Retinal pigment epithelial cell (primary cell): ENCODE measurements at regions not wholly inside any gene's neighbourhood (a gene's known extent, or its start where the extent isn't known, plus 50 kb on each side); places are given as distances from the start of the nearest gene placed in this dataset.

Source experiments
- DNase-seq: peaks from one replicate; pipeline ENCODE4 v3.0.0-alpha.2; 2010; ENCODE audit warnings: low read depth
- H3K4me3 ChIP-seq: 2 replicates; pipeline ENCODE4 v1.5.1; 2011; ENCODE audit warnings: mild to moderate bottlenecking, low read length, control low read depth, moderate library complexity
- TF ChIP-seq, protein P1 (sequence below): conservative IDR thresholded peaks from 2 replicates; pipeline ENCODE4 v1.5.1; 2011; ENCODE audit warnings: low read depth, low read length, control low read depth, inconsistent platforms

- TF ChIP-seq, protein P1, sequence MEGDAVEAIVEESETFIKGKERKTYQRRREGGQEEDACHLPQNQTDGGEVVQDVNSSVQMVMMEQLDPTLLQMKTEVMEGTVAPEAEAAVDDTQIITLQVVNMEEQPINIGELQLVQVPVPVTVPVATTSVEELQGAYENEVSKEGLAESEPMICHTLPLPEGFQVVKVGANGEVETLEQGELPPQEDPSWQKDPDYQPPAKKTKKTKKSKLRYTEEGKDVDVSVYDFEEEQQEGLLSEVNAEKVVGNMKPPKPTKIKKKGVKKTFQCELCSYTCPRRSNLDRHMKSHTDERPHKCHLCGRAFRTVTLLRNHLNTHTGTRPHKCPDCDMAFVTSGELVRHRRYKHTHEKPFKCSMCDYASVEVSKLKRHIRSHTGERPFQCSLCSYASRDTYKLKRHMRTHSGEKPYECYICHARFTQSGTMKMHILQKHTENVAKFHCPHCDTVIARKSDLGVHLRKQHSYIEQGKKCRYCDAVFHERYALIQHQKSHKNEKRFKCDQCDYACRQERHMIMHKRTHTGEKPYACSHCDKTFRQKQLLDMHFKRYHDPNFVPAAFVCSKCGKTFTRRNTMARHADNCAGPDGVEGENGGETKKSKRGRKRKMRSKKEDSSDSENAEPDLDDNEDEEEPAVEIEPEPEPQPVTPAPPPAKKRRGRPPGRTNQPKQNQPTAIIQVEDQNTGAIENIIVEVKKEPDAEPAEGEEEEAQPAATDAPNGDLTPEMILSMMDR, result no peak
- DNase-seq, result no peak
- no peak overlapping the region for H3K4me3 ChIP-seq
Measured at GRCh38 chr18:54509793-54510192, 81.3 kb upstream of the DYNAP start.

DNA sequence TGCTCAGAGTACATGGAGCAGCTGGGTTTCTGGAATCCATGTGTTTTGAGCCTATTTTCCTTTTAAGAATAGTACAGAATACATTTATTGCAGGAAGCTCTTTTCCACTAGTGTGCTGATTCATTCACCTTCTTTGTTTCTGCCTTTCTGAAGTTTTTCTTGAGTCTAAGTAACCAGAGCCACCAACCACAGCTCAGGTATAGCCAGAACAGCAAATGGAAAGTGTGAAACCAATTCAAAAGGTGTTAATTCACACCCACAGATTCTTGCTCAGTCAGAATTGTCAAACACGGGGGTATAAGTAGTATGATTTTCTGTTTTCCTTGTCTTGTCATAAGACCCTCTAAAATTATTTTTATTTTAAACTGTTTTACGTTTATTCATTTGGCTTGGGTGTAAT lies 75.9 kb upstream of the DYNAP start:
- DNase-seq, result no peak
- TF ChIP-seq, protein P1, result no peak
- H3K4me3 ChIP-seq, result no peak overlapping the region

GRCh38 chr18:54517521-54517920 lies 73.5 kb upstream of the DYNAP start:
- no peak overlapping the region for H3K4me3 ChIP-seq
- DNase-seq, result no peak
- TF ChIP-seq, protein P1, result no peak

- TF ChIP-seq, protein P1, result no peak
- H3K4me3 ChIP-seq, result no peak overlapping the region
- no peak for DNase-seq
Measured at GRCh38 chr18:54521846-54522245, 69.2 kb upstream of the DYNAP start.

DNA sequence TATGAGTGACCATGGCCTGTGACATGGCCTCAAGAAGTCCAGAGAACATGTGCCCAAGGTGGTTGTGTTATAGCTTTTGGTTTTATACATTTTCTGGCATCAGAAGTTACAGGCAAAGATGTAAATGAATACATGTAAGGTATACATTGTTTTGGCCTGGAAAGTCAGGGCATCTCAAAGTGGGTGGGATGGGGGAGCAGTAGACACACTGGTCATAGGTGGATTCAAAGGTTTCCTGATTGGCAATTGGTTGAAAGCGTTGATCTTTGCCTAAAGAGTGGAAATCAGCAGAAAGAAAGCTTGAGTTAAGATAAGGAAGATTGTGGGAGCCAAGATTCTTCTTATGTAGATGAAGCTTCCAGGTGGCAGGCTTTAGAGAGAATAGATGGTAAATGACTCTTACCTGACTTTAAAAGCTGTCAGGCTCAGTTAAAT lies 62.1 kb upstream of the DYNAP start:
- TF ChIP-seq, protein P1, result no peak
- H3K4me3 ChIP-seq, result no peak overlapping the region
- no peak for DNase-seq

DNA sequence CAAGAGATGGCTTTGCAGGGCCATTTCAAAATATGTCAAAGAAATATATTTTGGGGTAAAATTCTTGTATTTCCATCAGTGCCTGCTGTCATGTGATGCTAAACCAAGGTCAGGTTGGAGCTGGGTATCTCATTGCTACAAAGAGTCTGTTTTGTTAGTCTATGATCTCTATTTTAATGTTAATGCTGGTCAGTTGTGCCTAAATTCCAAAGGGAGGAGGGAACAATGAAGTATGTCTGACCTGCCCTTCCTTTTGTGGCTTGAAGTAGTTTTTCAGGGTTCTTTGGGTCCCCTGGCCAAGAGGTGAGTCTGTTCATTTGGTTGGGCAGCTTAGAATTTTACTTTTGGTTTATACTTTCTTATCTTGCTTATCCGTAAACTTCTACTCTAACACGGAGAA lies 61.6 kb upstream of the DYNAP start:
- TF ChIP-seq, protein P1, result no peak
- no peak for DNase-seq
- H3K4me3 ChIP-seq, result no peak overlapping the region

DNA sequence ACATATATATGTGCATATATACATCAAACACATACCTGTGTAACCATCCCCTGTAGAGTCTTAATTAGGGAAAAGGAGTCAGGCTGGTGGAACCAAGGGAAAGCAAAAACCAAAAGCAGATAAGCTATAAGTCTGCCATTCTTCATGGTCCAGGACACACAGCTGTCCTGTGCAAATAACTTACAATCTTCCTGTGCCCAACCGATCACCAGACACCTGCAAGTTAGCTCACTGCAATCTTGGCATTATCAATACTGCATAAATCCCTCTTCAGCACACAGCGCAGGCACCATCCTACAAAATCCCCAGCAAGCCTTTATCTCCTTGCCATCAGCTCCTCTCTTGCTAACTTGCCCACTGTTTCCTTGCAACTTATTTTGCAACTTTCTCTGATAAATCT lies 60.8 kb upstream of the DYNAP start:
- TF ChIP-seq, protein P1, result no peak
- H3K4me3 ChIP-seq, result no peak overlapping the region
- no peak for DNase-seq
